Heart right ventricle (tissue), 15 donors: ENCODE measurements at regions not wholly inside any gene's neighbourhood (a gene's known extent, or its start where the extent isn't known, plus 50 kb on each side); places are given as distances from the start of the nearest gene placed in this dataset.

Source experiments
- ATAC-seq, 8 donors: fragments of 200-7000 bp; cut with Tn5 transposase; one replicate each; pipeline ENCODE4 v1.9.1; 2020; ENCODE audit warnings: mild to moderate bottlenecking in 8 of 8, moderate library complexity in 8 of 8, moderate number of reproducible peaks in 1 of 8
- DNase-seq, 2 donors: peaks; one replicate each; pipeline ENCODE4 v3.0.0-alpha.2; 2020
- H3K27ac ChIP-seq, 10 donors: fragments of 200-600 bp; sonication (generic) in 2 of 10; one replicate each; pipeline versions ENCODE4 v1.5.0 to v1.8.0; 2020 to 2022; ENCODE audit warnings: mild to moderate bottlenecking in 3 of 10
- H3K27me3 ChIP-seq, 7 donors: fragments of 200-600 bp; one replicate each; pipeline ENCODE4 v1.8.0; 2021 to 2022; ENCODE audit warnings: mild to moderate bottlenecking in 2 of 7
- H3K36me3 ChIP-seq, 9 donors: fragments of 200-600 bp; sonication (generic) in 1 of 9; one replicate each; pipeline versions ENCODE4 v1.5.0 to v1.8.0; 2020 to 2022; ENCODE audit warnings: mild to moderate bottlenecking in 2 of 9
- H3K4me1 ChIP-seq, 9 donors: fragments of 200-600 bp; sonication (generic) in 1 of 9; one replicate each; pipeline versions ENCODE4 v1.5.0 to v1.8.0; 2020 to 2022; ENCODE audit warnings: mild to moderate bottlenecking in 4 of 9
- H3K4me3 ChIP-seq, 10 donors: fragments of 200-600 bp; sonication (generic) in 2 of 10; one replicate each; pipeline versions ENCODE4 v1.5.0 to v1.8.0; 2020 to 2022; ENCODE audit warnings: mild to moderate bottlenecking in 7 of 10, moderate library complexity in 2 of 10
- H3K9me3 ChIP-seq, 11 donors: fragments of 200-600 bp in 10 of 11; sonication (generic) in 2 of 11; one replicate each; pipeline versions ENCODE4 v1.5.0 to v1.8.0; 2013 to 2022; ENCODE audit warnings: mild to moderate bottlenecking in 2 of 11, control low read depth in 1 of 11, moderate library complexity in 1 of 11
- CTCF ChIP-seq, 9 donors: fragments of 200-600 bp; sonication (generic) in 2 of 9; IDR thresholded peaks; one replicate each; pipeline versions ENCODE4 v1.5.0 to v1.8.0; 2021 to 2022; ENCODE audit warnings: antibody characterized with exemption in 9 of 9, mild to moderate bottlenecking in 5 of 9, moderate library complexity in 1 of 9
- intact Hi-C, 10 donors: fragments of 100-400 bp; cut with DNase I; formaldehyde crosslinking; loops; one replicate each; pipeline versions ENCODE4 v1.11.1 to v1.14.2; 2022
- donor health status: Arrhythmogenic right ventricular cardiomyopathy.
- donor health status: ischemic (EF 13 %, LVEDD 7.1; RV severe dilation, severe dysfunction).
- donor health status: DM: no; HTN: yes; CAD: no.
- donor health status: DM: no; HTN: no; CAD: no.
- donor health status: ischemic (EF 25% LVEDD 6.9; RV normal size, moderate dysfunction).
- donor health status: ischemic (EF 25% LVEDD 5.7; RV mildly dilated, moderate dysfunction).
- donor health status: healthy.
- donor health status: DM: yes; HTN: yes; CAD: no.
- donor health status: Ischemic cardiomyopathy.
- donor health status: ischemic (EF 35%, LVEDD 5.7; RV mildly dilated, moderate dysfunction).
- donor health status: nonischemic (EF 11% LVEDD 7.7; RV severe dilation, severe dysfunction).
- donor health status: DM: yes; HTN: yes; CAD: no.
- donor health status: PGD.
- donor health status: ischemic (EF 29% LVEDD 5.4; RV normal size, mild dysfunction).
- donor health status: nonischemic (EF 23%, LVEDD 6.1; RV moderate dilation, normal function).

- H3K36me3 ChIP-seq: no peaks in the 10 kb centered on the region
- H3K9me3 ChIP-seq: no peaks in the 10 kb centered on the region
- no peak overlapping the region for H3K4me3 ChIP-seq
- intact Hi-C loops: no loop called here
- no peak for TF ChIP-seq CTCF (IDR thresholded peaks at IDR 0.05)
- H3K4me1 ChIP-seq: no peaks in the 10 kb centered on the region
- H3K27ac ChIP-seq: no peak overlapping the region
- no peak for DNase-seq
- H3K27me3 ChIP-seq: peaks cover 0 to 7% (median 0%) of the 10 kb centered on the region in 7 donors
- no peak for ATAC-seq
Measured at GRCh38 chrX:98654565-98654964, 1755.5 kb downstream of the PCDH19 start.
